ENCODE measurements at regions not wholly inside any gene's neighbourhood (a gene's known extent, or its start where the extent isn't known, plus 50 kb on each side); places are given as distances from the start of the nearest gene placed in this dataset.
"Not testable (repeated sequence)": the region's sequence is repeated elsewhere in the genome, so short reads cannot be mapped to it uniquely, and the experiment has no call there.

DNA sequence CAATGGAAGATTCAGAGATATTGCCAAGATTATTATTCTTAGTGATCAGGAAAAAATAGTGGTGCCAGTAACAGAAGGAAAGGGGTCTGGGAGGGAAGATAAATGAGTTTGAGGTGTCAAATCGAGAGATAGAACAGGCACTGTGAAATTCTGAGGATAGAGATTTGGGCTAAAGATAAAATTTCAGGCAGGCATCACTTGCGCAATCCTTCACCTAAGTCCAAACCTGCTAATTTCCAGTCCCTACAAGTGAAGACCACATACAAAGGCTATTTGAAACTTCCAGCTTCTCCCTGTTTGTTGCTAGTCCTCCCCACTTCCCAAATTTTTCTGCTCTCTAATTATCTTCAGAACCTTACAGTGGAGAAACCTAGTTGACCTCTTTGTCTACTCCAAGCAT is 494.6 kb downstream of the MAGEE1 start:
- Mint-ChIP-seq H3K4me3 (no peak overlapping the region), H3K4me1 (no peaks in the 10 kb centered on the region), H3K9me3 (no peaks in the 10 kb centered on the region), H3K36me3 (ENCODE audit: low read depth) (no peaks in the 10 kb centered on the region), H3K27ac (no peak overlapping the region), H3K27me3 (no peaks in the 10 kb centered on the region)
- no peak for ATAC-seq (replicated peaks)

GRCh38 chrX:76924616-76925015 is 497.1 kb downstream of the MAGEE1 start:
- ATAC-seq (replicated peaks); H3K27ac Mint-ChIP-seq; H3K9me3 Mint-ChIP-seq; H3K36me3 Mint-ChIP-seq (ENCODE audit: low read depth); H3K4me3 Mint-ChIP-seq; H3K27me3 Mint-ChIP-seq; H3K4me1 Mint-ChIP-seq: not testable (repeated sequence)

- ATAC-seq (replicated peaks), result no peak
- no peak overlapping the region for H3K4me3 Mint-ChIP-seq
- no peaks in the 10 kb centered on the region for H3K27me3 Mint-ChIP-seq
- no peaks in the 10 kb centered on the region for H3K4me1 Mint-ChIP-seq
- H3K27ac Mint-ChIP-seq, result no peak overlapping the region
- no peaks in the 10 kb centered on the region for H3K36me3 Mint-ChIP-seq (ENCODE audit: low read depth)
- H3K9me3 Mint-ChIP-seq, result no peaks in the 10 kb centered on the region
These were observed 504.0 kb downstream of the MAGEE1 start for GRCh38 chrX:76931518-76931917.

- no peaks in the 10 kb centered on the region for H3K4me1 Mint-ChIP-seq
- H3K27me3 Mint-ChIP-seq, result no peaks in the 10 kb centered on the region
- no peak for ATAC-seq (replicated peaks)
- peaks cover 3% of the 10 kb centered on the region for H3K9me3 Mint-ChIP-seq
- no peaks in the 10 kb centered on the region for H3K36me3 Mint-ChIP-seq (ENCODE audit: low read depth)
- no peak overlapping the region for H3K4me3 Mint-ChIP-seq
- H3K27ac Mint-ChIP-seq, result no peak overlapping the region
These were observed 489.7 kb upstream of the FGF16 start for GRCh38 chrX:76957485-76957884.

- no peaks in the 10 kb centered on the region for H3K9me3 Mint-ChIP-seq
- no peaks in the 10 kb centered on the region for H3K36me3 Mint-ChIP-seq (ENCODE audit: low read depth)
- no peak overlapping the region for H3K4me3 Mint-ChIP-seq
- no peaks in the 10 kb centered on the region for H3K4me1 Mint-ChIP-seq
- no peaks in the 10 kb centered on the region for H3K27me3 Mint-ChIP-seq
- ATAC-seq (replicated peaks), result peak; percentile 62
- H3K27ac Mint-ChIP-seq, result no peak overlapping the region
These were observed 475.5 kb upstream of the FGF16 start for GRCh38 chrX:76971393-76972376.

GRCh38 chrX:76977452-76977851 is 469.7 kb upstream of the FGF16 start:
- no peak for ATAC-seq (replicated peaks)
- Mint-ChIP-seq H3K36me3 (ENCODE audit: low read depth) (no peaks in the 10 kb centered on the region), H3K27ac (no peak overlapping the region)

DNA sequence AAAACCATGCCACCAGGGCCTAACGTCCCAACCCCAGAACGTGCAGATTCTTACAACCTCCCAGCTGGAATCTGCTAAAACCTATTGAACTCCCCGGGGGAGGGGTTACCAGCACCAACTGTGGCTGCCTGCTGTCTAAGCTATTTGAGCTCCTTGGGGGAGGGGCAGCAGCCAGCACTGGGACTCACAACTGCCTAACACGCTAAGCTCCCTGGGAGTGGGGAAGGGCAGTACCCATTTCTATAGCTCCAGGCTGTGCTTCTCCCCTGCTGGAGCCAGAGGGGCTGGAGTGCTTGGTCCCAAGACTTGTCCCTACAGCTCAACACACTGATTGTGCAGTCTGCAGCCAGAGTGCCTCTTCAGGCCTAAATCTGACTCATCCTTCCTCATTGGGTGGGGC is 459.8 kb upstream of the FGF16 start:
- Mint-ChIP-seq H3K4me1 (no peaks in the 10 kb centered on the region), H3K4me3 (no peak overlapping the region), H3K27me3 (no peaks in the 10 kb centered on the region), H3K27ac (no peak overlapping the region), H3K36me3 (ENCODE audit: low read depth) (no peaks in the 10 kb centered on the region), H3K9me3 (peaks cover 15% of the 10 kb centered on the region)
- no peak for ATAC-seq (replicated peaks)

More at GRCh38 chrX:76977452-76977851, 469.7 kb upstream of the FGF16 start:
- Mint-ChIP-seq H3K4me1 (no peaks in the 10 kb centered on the region), H3K27me3 (peaks cover 3% of the 10 kb centered on the region), H3K9me3 (no peaks in the 10 kb centered on the region), H3K4me3 (no peak overlapping the region)

- Mint-ChIP-seq H3K27ac (no peak overlapping the region), H3K36me3 (ENCODE audit: low read depth) (no peaks in the 10 kb centered on the region), H3K4me3 (no peak overlapping the region), H3K9me3 (no peaks in the 10 kb centered on the region), H3K4me1 (no peaks in the 10 kb centered on the region), H3K27me3 (no peaks in the 10 kb centered on the region)
- no peak for ATAC-seq (replicated peaks)
These were observed 450.5 kb upstream of the FGF16 start for GRCh38 chrX:76996641-76997040.

- no peaks in the 10 kb centered on the region for H3K36me3 Mint-ChIP-seq (ENCODE audit: low read depth)
- H3K9me3 Mint-ChIP-seq, result no peaks in the 10 kb centered on the region
- peaks cover 10% of the 10 kb centered on the region for H3K4me1 Mint-ChIP-seq
- peak overlapping the region; percentile 80 for H3K27ac Mint-ChIP-seq
- H3K4me3 Mint-ChIP-seq, result peak overlapping the region; percentile 25
- no peaks in the 10 kb centered on the region for H3K27me3 Mint-ChIP-seq
- ATAC-seq (replicated peaks), result peak; percentile 36
These were observed 443.7 kb upstream of the FGF16 start for GRCh38 chrX:77003530-77003929.

GRCh38 chrX:77003956-77004355 is 443.2 kb upstream of the FGF16 start:
- peak overlapping the region; percentile 80 for H3K27ac Mint-ChIP-seq
- H3K9me3 Mint-ChIP-seq, result no peaks in the 10 kb centered on the region
- H3K4me1 Mint-ChIP-seq, result peaks cover 10% of the 10 kb centered on the region
- H3K27me3 Mint-ChIP-seq, result no peaks in the 10 kb centered on the region
- peak overlapping the region; percentile 25 for H3K4me3 Mint-ChIP-seq
- peak; percentile 96 for ATAC-seq (replicated peaks)
- H3K36me3 Mint-ChIP-seq (ENCODE audit: low read depth), result no peaks in the 10 kb centered on the region

GRCh38 chrX:77009691-77010090 is 437.5 kb upstream of the FGF16 start:
- no peaks in the 10 kb centered on the region for H3K9me3 Mint-ChIP-seq
- no peak overlapping the region for H3K4me3 Mint-ChIP-seq
- H3K36me3 Mint-ChIP-seq (ENCODE audit: low read depth), result no peaks in the 10 kb centered on the region
- H3K4me1 Mint-ChIP-seq, result no peaks in the 10 kb centered on the region
- ATAC-seq (replicated peaks), result no peak
- H3K27ac Mint-ChIP-seq, result no peak overlapping the region
- no peaks in the 10 kb centered on the region for H3K27me3 Mint-ChIP-seq

GRCh38 chrX:77014377-77015372 is 432.5 kb upstream of the FGF16 start:
- H3K4me1 Mint-ChIP-seq, result no peaks in the 10 kb centered on the region
- no peak overlapping the region for H3K4me3 Mint-ChIP-seq
- no peak for ATAC-seq (replicated peaks)
- no peak overlapping the region for H3K27ac Mint-ChIP-seq
- H3K36me3 Mint-ChIP-seq (ENCODE audit: low read depth), result no peaks in the 10 kb centered on the region
- H3K9me3 Mint-ChIP-seq, result no peaks in the 10 kb centered on the region
- no peaks in the 10 kb centered on the region for H3K27me3 Mint-ChIP-seq

- H3K27me3 Mint-ChIP-seq, result no peaks in the 10 kb centered on the region
- ATAC-seq (replicated peaks), result no peak
- H3K9me3 Mint-ChIP-seq, result no peaks in the 10 kb centered on the region
- no peaks in the 10 kb centered on the region for H3K4me1 Mint-ChIP-seq
- H3K4me3 Mint-ChIP-seq, result no peak overlapping the region
- H3K36me3 Mint-ChIP-seq (ENCODE audit: low read depth), result no peaks in the 10 kb centered on the region
- no peak overlapping the region for H3K27ac Mint-ChIP-seq
These were observed 430.1 kb upstream of the FGF16 start for GRCh38 chrX:77017093-77017492.

GRCh38 chrX:77046180-77046810 is 400.9 kb upstream of the FGF16 start:
- peaks cover 11% of the 10 kb centered on the region for H3K27me3 Mint-ChIP-seq

More at GRCh38 chrX:77046180-77046810, 400.9 kb upstream of the FGF16 start:
- H3K4me3 Mint-ChIP-seq; H3K27ac Mint-ChIP-seq; H3K36me3 Mint-ChIP-seq (ENCODE audit: low read depth); ATAC-seq (replicated peaks); H3K4me1 Mint-ChIP-seq; H3K9me3 Mint-ChIP-seq: not testable (repeated sequence)
